ENCODE measurements at regions not wholly inside any gene's neighbourhood (a gene's known extent, or its start where the extent isn't known, plus 50 kb on each side); places are given as distances from the start of the nearest gene placed in this dataset.

GRCh38 chr2:133810559-133810958, 242.3 kb upstream of the NCKAP5 start:
- H4K8ac ChIP-seq (replicated peaks; ENCODE audit: insufficient read length, low read depth, low read length): no peak overlapping the region
- Mint-ChIP-seq H3K36me3 (ENCODE audit: insufficient read depth in 1 of 3, low read depth in 3 of 3) (no peaks in the 10 kb centered on the region; a peak in 1 of 7 replicates), H3K4me1 (no peaks in the 10 kb centered on the region), H3K27me3 (ENCODE audit: low read depth) (peaks cover 20% of the 10 kb centered on the region), H3K9me3 (peaks cover 1 to 6% of the 10 kb centered on the region in 2 experiments; a peak in 1 of 5 replicates), H3K4me3 (no peak overlapping the region), H3K27ac (no peak overlapping the region)
- no peak for DNase-seq
- H3K9me3 ChIP-seq (ENCODE audit: control insufficient read depth, low read depth, low read length): no peaks in the 10 kb centered on the region
- no peak overlapping the region for H3K4ac ChIP-seq (ENCODE audit: low read depth, low read length)
- no peak overlapping the region for H4K91ac ChIP-seq (ENCODE audit: insufficient read length, low read depth, low read length)
- H2AK5ac ChIP-seq (ENCODE audit: insufficient read length, low read length): no peak overlapping the region
- H3K27ac ChIP-seq (ENCODE audit: insufficient read length, low read depth, low read length): no peak overlapping the region
- no peak overlapping the region for H3K14ac ChIP-seq (ENCODE audit: insufficient read depth, low read length)
- no peak overlapping the region for H2AFZ ChIP-seq (ENCODE audit: low read length)
- no peaks in the 10 kb centered on the region for H3K27me3 ChIP-seq (ENCODE audit: insufficient read depth, low read length)
- H4K20me1 ChIP-seq (ENCODE audit: control insufficient read depth, insufficient read depth, insufficient read length): no peaks in the 10 kb centered on the region
- H3K56ac ChIP-seq (ENCODE audit: insufficient read length, low read depth, low read length): no peak overlapping the region
- no peak for TF ChIP-seq CTCF (conservative IDR thresholded peaks at IDR 0.05)
- no peaks in the 10 kb centered on the region for H3K23me2 ChIP-seq (ENCODE audit: insufficient read length, low read depth, low read length, poor library complexity, severe bottlenecking)
- H3K4me2 ChIP-seq (ENCODE audit: insufficient read depth, insufficient read length, low read length): no peak overlapping the region
- no peaks in the 10 kb centered on the region for H3K79me1 ChIP-seq (ENCODE audit: insufficient read depth, low read depth, low read length, poor library complexity, severe bottlenecking)
- no peak overlapping the region for H2BK20ac ChIP-seq (ENCODE audit: low read depth, low read length, poor library complexity, severe bottlenecking)
- no peaks in the 10 kb centered on the region; the same call in 1 of the 2 replicates for H3K4me1 ChIP-seq (ENCODE audit: insufficient read depth, low read length)
- H2BK120ac ChIP-seq (ENCODE audit: low read depth, low read length, poor library complexity, severe bottlenecking): no peak overlapping the region
- no peak overlapping the region for H4K5ac ChIP-seq (ENCODE audit: insufficient read length, low read depth, low read length)
- no peak overlapping the region for H2BK12ac ChIP-seq (ENCODE audit: insufficient read length, low read depth, low read length)
- no peak overlapping the region for H3K18ac ChIP-seq (ENCODE audit: insufficient read length, low read depth, low read length)
- H2BK15ac ChIP-seq (ENCODE audit: low read depth, low read length): no peak overlapping the region
- no peak overlapping the region for H2BK5ac ChIP-seq (ENCODE audit: insufficient read length, low read length)
- H3K23ac ChIP-seq (ENCODE audit: insufficient read length, low read depth, low read length): no peak overlapping the region
- no peak overlapping the region for H3K9ac ChIP-seq (ENCODE audit: extremely low read depth, insufficient read length, low read length)
- H3T11ph ChIP-seq (ENCODE audit: low read length): no peak overlapping the region
- no peaks in the 10 kb centered on the region for H3K79me2 ChIP-seq (ENCODE audit: insufficient read depth, low read length)
- no CpG with 5 or more reads among the region's 2 CpGs for WGBS (ENCODE audit: extremely low coverage, insufficient read length, low lambda C conversion rate)
